ENCODE measurements at regions not wholly inside any gene's neighbourhood (a gene's known extent, or its start where the extent isn't known, plus 50 kb on each side); places are given as distances from the start of the nearest gene placed in this dataset.

- DNase-seq (ENCODE audit: low spot score), result no peak
Observed at GRCh38 chr2:348361-348916, 60.5 kb upstream of the ALKAL2 start.

GRCh38 chr2:344811-345210 is 56.9 kb upstream of the ALKAL2 start:
- no peak for DNase-seq (ENCODE audit: low spot score)

- no peak for DNase-seq (ENCODE audit: low spot score)
Observed at GRCh38 chr2:343355-343754, 55.5 kb upstream of the ALKAL2 start.

- DNase-seq (ENCODE audit: low spot score), result no peak
Observed at GRCh38 chr2:341912-342311, 54.0 kb upstream of the ALKAL2 start.

GRCh38 chr2:341017-341542 is 53.2 kb upstream of the ALKAL2 start:
- no peak for DNase-seq (ENCODE audit: low spot score)

Measured in SK-N-DZ (cell line).